ENCODE measurements at regions not wholly inside any gene's neighbourhood (a gene's known extent, or its start where the extent isn't known, plus 50 kb on each side); places are given as distances from the start of the nearest gene placed in this dataset.

- Histone ChIP-seq H3K4me3 (no peak overlapping the region), H3K4me1 (replicated peaks) (no peaks in the 10 kb centered on the region), H3K27me3 (replicated peaks) (no peaks in the 10 kb centered on the region), H3K27ac (no peak overlapping the region), H3K36me3 (no peaks in the 10 kb centered on the region), H3K9me3 (replicated peaks) (peaks cover 23% of the 10 kb centered on the region)
- no peak for DNase-seq (ENCODE audit: low read depth in 1 of 2, low spot score in 2 of 2)
Observed at GRCh38 chr1:4463631-4464030, 190.8 kb upstream of the AJAP1 start.

- Histone ChIP-seq H3K4me3 (no peak overlapping the region), H3K27ac (no peak overlapping the region), H3K9me3 (replicated peaks) (peaks cover 21% of the 10 kb centered on the region), H3K36me3 (no peaks in the 10 kb centered on the region), H3K27me3 (replicated peaks) (no peaks in the 10 kb centered on the region), H3K4me1 (replicated peaks) (no peaks in the 10 kb centered on the region)
- no peak for DNase-seq (ENCODE audit: low read depth in 1 of 2, low spot score in 2 of 2)
Observed at GRCh38 chr1:4464478-4464877, 189.9 kb upstream of the AJAP1 start.

- Histone ChIP-seq H3K4me1 (replicated peaks) (no peaks in the 10 kb centered on the region), H3K9me3 (replicated peaks) (peaks cover 8% of the 10 kb centered on the region), H3K27ac (no peak overlapping the region), H3K36me3 (no peaks in the 10 kb centered on the region), H3K4me3 (no peak overlapping the region), H3K27me3 (replicated peaks) (no peaks in the 10 kb centered on the region)
- no peak for DNase-seq (ENCODE audit: low read depth in 1 of 2, low spot score in 2 of 2)
Observed at GRCh38 chr1:4467241-4467640, 187.2 kb upstream of the AJAP1 start.

GRCh38 chr1:4468386-4468785 lies 186.0 kb upstream of the AJAP1 start:
- Histone ChIP-seq H3K4me1 (replicated peaks) (no peaks in the 10 kb centered on the region), H3K9me3 (replicated peaks) (peaks cover 4% of the 10 kb centered on the region), H3K27ac (no peak overlapping the region), H3K4me3 (no peak overlapping the region), H3K27me3 (replicated peaks) (no peaks in the 10 kb centered on the region), H3K36me3 (no peaks in the 10 kb centered on the region)
- no peak for DNase-seq (ENCODE audit: low read depth in 1 of 2, low spot score in 2 of 2)

GRCh38 chr1:4468804-4469514 lies 185.4 kb upstream of the AJAP1 start:
- no peaks in the 10 kb centered on the region for H3K27me3 ChIP-seq (replicated peaks)
- H3K4me3 ChIP-seq: no peak overlapping the region
- H3K27ac ChIP-seq: no peak overlapping the region
- DNase-seq (ENCODE audit: low read depth in 1 of 2, low spot score in 2 of 2): no peak
- H3K4me1 ChIP-seq (replicated peaks): no peaks in the 10 kb centered on the region
- peaks cover 6% of the 10 kb centered on the region for H3K9me3 ChIP-seq (replicated peaks)
- no peaks in the 10 kb centered on the region for H3K36me3 ChIP-seq

GRCh38 chr1:4476394-4476793 lies 178.0 kb upstream of the AJAP1 start:
- H3K4me3 ChIP-seq: no peak overlapping the region
- peaks cover 16% of the 10 kb centered on the region for H3K9me3 ChIP-seq (replicated peaks)
- no peaks in the 10 kb centered on the region for H3K36me3 ChIP-seq
- no peak overlapping the region for H3K27ac ChIP-seq
- H3K4me1 ChIP-seq (replicated peaks): no peaks in the 10 kb centered on the region
- no peaks in the 10 kb centered on the region for H3K27me3 ChIP-seq (replicated peaks)
- no peak for DNase-seq (ENCODE audit: low read depth in 1 of 2, low spot score in 2 of 2)

- DNase-seq (ENCODE audit: low read depth in 1 of 2, low spot score in 2 of 2): no peak
- H3K9me3 ChIP-seq (replicated peaks): peaks cover 28% of the 10 kb centered on the region
- H3K4me1 ChIP-seq (replicated peaks): no peaks in the 10 kb centered on the region
- H3K27me3 ChIP-seq (replicated peaks): no peaks in the 10 kb centered on the region
- H3K36me3 ChIP-seq: no peaks in the 10 kb centered on the region
- H3K27ac ChIP-seq: no peak overlapping the region
- H3K4me3 ChIP-seq: no peak overlapping the region
Observed at GRCh38 chr1:4481451-4481850, 173.0 kb upstream of the AJAP1 start.

- H3K4me1 ChIP-seq (replicated peaks): no peaks in the 10 kb centered on the region
- no peaks in the 10 kb centered on the region for H3K36me3 ChIP-seq
- H3K27ac ChIP-seq: no peak overlapping the region
- H3K27me3 ChIP-seq (replicated peaks): no peaks in the 10 kb centered on the region
- no peak overlapping the region for H3K4me3 ChIP-seq
- no peak for DNase-seq (ENCODE audit: low read depth in 1 of 2, low spot score in 2 of 2)
- peaks cover 35% of the 10 kb centered on the region for H3K9me3 ChIP-seq (replicated peaks)
Observed at GRCh38 chr1:4482526-4482925, 171.9 kb upstream of the AJAP1 start.

- DNase-seq (ENCODE audit: low read depth in 1 of 2, low spot score in 2 of 2): no peak
- Histone ChIP-seq H3K4me3 (no peak overlapping the region), H3K36me3 (no peaks in the 10 kb centered on the region), H3K27ac (no peak overlapping the region), H3K27me3 (replicated peaks) (no peaks in the 10 kb centered on the region), H3K9me3 (replicated peaks) (peaks cover 34% of the 10 kb centered on the region), H3K4me1 (replicated peaks) (no peaks in the 10 kb centered on the region)
Observed at GRCh38 chr1:4483021-4483625, 171.3 kb upstream of the AJAP1 start.

GRCh38 chr1:4485398-4485797 lies 169.0 kb upstream of the AJAP1 start:
- no peak overlapping the region for H3K27ac ChIP-seq
- H3K27me3 ChIP-seq (replicated peaks): no peaks in the 10 kb centered on the region
- H3K9me3 ChIP-seq (replicated peaks): peaks cover 30% of the 10 kb centered on the region
- no peak overlapping the region for H3K4me3 ChIP-seq
- no peak for DNase-seq (ENCODE audit: low read depth in 1 of 2, low spot score in 2 of 2)
- H3K4me1 ChIP-seq (replicated peaks): no peaks in the 10 kb centered on the region
- no peaks in the 10 kb centered on the region for H3K36me3 ChIP-seq

- Histone ChIP-seq H3K36me3 (no peaks in the 10 kb centered on the region), H3K9me3 (replicated peaks) (peaks cover 30% of the 10 kb centered on the region), H3K27me3 (replicated peaks) (no peaks in the 10 kb centered on the region), H3K4me3 (no peak overlapping the region), H3K4me1 (replicated peaks) (no peaks in the 10 kb centered on the region), H3K27ac (no peak overlapping the region)
- no peak for DNase-seq (ENCODE audit: low read depth in 1 of 2, low spot score in 2 of 2)
Observed at GRCh38 chr1:4485878-4486277, 168.5 kb upstream of the AJAP1 start.

- Histone ChIP-seq H3K9me3 (replicated peaks) (peaks cover 30% of the 10 kb centered on the region), H3K4me3 (no peak overlapping the region), H3K36me3 (no peaks in the 10 kb centered on the region), H3K4me1 (replicated peaks) (no peaks in the 10 kb centered on the region), H3K27me3 (replicated peaks) (no peaks in the 10 kb centered on the region), H3K27ac (no peak overlapping the region)
- no peak for DNase-seq (ENCODE audit: low read depth in 1 of 2, low spot score in 2 of 2)
Observed at GRCh38 chr1:4486408-4487120, 167.8 kb upstream of the AJAP1 start.

- Histone ChIP-seq H3K4me1 (replicated peaks) (no peaks in the 10 kb centered on the region), H3K27me3 (replicated peaks) (no peaks in the 10 kb centered on the region), H3K4me3 (no peak overlapping the region), H3K9me3 (replicated peaks) (peaks cover 20% of the 10 kb centered on the region), H3K27ac (no peak overlapping the region), H3K36me3 (no peaks in the 10 kb centered on the region)
- DNase-seq (ENCODE audit: low read depth in 1 of 2, low spot score in 2 of 2): no peak
Observed at GRCh38 chr1:4488018-4488417, 166.4 kb upstream of the AJAP1 start.

- peaks cover 19% of the 10 kb centered on the region for H3K9me3 ChIP-seq (replicated peaks)
- H3K27ac ChIP-seq: no peak overlapping the region
- no peak overlapping the region for H3K4me3 ChIP-seq
- no peak for DNase-seq (ENCODE audit: low read depth in 1 of 2, low spot score in 2 of 2)
- no peaks in the 10 kb centered on the region for H3K27me3 ChIP-seq (replicated peaks)
- no peaks in the 10 kb centered on the region for H3K36me3 ChIP-seq
- no peaks in the 10 kb centered on the region for H3K4me1 ChIP-seq (replicated peaks)
Observed at GRCh38 chr1:4489486-4489885, 164.9 kb upstream of the AJAP1 start.
